ENCODE measurements at regions not wholly inside any gene's neighbourhood (a gene's known extent, or its start where the extent isn't known, plus 50 kb on each side); places are given as distances from the start of the nearest gene placed in this dataset.

- TF ChIP-seq, protein P1, sequence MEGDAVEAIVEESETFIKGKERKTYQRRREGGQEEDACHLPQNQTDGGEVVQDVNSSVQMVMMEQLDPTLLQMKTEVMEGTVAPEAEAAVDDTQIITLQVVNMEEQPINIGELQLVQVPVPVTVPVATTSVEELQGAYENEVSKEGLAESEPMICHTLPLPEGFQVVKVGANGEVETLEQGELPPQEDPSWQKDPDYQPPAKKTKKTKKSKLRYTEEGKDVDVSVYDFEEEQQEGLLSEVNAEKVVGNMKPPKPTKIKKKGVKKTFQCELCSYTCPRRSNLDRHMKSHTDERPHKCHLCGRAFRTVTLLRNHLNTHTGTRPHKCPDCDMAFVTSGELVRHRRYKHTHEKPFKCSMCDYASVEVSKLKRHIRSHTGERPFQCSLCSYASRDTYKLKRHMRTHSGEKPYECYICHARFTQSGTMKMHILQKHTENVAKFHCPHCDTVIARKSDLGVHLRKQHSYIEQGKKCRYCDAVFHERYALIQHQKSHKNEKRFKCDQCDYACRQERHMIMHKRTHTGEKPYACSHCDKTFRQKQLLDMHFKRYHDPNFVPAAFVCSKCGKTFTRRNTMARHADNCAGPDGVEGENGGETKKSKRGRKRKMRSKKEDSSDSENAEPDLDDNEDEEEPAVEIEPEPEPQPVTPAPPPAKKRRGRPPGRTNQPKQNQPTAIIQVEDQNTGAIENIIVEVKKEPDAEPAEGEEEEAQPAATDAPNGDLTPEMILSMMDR (IDR thresholded peaks at IDR 0.05; ENCODE audit: low read depth, low read length), result peak; percentile 34
- TF ChIP-seq MYC (IDR thresholded peaks at IDR 0.05; ENCODE audit: low read depth, low read length), result no peak
Measured at GRCh38 chr5:92470770-92471169, 1087.7 kb upstream of the ARRDC3 start.

Data from NB4 (cell line).